T-helper 2 cell treated with Interferon-gamma antibody and Interleukin-4, amounts not matched to agents 100 ng/mL and 5 ng/mL, for 36 hours (primary cell): ENCODE measurements at regions not wholly inside any gene's neighbourhood (a gene's known extent, or its start where the extent isn't known, plus 50 kb on each side); places are given as distances from the start of the nearest gene placed in this dataset.
"Not testable (repeated sequence)": the region's sequence is repeated elsewhere in the genome, so short reads cannot be mapped to it uniquely, and the experiment has no call there.

Experiments
- intact Hi-C: fragments of 100-400 bp; cut with micrococcal nuclease; formaldehyde crosslinking; loops from one replicate; pipeline ENCODE4 v1.15.1; 2023

GRCh38 chr9:135349212-135350002 is 130.2 kb upstream of the PPP1R26 start:
- intact Hi-C loops = loop anchor here (10.0 kb wide), 1 partner anchor 265 kb away; the partner anchor contains the start of gene OLFM1

DNA sequence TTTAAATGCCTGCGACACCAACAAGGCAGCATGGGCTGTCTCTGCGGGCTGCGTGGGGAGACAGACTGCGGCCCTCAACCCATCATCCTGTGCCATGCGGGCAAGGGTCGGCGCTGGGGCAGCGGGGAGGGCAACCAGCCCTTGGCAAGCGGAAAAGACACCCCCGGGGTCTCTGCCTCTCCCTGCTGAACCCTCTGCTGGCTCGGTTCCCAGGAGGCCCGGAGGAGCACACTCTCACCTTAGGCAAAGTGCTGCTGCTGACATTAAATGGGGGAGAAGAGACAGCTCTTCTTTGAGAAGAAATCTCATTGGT is 129.6 kb upstream of the PPP1R26 start:
- intact Hi-C loops = no loop called here

DNA sequence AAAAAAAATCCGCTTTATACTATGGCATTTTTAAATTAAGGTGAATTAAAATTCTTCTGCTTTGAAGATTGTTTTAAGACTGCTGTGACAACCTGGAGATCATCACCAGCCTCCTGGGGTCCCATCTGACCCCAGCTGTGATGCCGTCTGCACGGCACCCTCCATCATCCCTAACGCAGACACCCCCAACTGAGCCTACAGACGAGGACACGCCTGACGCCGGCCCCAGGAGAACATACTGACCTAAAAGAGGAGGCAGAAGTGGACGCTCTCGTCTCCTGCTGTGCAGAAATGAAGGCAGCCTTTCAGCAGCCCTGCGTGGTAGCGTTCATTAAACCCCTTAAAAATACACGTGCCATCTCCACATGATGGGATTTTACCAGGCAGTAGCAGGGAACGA is 125.6 kb upstream of the PPP1R26 start:
- intact Hi-C loops = no loop called here

DNA sequence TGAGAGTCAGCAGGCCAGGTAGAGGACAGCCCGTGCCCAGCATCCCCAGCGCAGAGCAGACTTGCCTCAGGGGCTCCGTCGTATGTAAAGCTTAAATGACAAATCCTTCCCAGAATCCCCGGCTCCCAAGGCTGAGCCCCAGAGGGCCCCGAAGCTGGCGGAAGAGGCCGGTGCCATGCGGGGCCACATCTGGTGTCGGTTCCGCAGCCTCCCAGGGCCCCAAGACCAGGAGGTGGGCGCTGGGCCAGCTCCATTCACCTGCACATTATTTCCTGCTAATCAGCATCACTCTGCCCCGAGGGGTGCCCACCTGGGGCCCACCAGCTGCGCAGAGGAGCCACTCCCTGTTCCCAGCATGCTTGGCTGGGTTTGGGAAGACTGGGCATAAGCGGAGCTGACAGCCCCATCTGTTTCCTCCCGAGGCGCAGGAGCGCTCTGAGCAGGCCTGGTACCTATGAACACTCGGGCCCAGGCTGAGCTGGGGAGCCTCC is 124.0 kb upstream of the PPP1R26 start:
- intact Hi-C loops = no loop called here

DNA sequence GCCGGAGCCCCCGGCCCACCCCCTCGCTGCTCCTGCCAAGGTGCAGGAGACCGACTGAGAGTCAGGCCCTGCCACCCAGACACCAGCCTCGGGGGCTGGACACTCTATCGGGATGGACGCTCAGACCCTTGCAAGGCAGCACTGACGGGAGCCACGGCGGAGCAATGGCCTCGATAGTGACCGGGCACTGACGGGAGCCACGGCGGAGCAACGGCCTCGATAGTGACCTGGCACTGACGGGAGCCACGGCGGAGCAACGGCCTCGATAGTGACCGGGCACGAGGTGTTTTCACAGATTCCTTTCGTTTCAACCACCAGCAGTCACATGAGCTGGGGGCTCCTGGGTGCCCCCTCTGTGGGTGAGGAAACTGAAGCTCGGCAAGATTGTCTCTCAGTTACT is 123.6 kb upstream of the PPP1R26 start:
- intact Hi-C loops = no loop called here

DNA sequence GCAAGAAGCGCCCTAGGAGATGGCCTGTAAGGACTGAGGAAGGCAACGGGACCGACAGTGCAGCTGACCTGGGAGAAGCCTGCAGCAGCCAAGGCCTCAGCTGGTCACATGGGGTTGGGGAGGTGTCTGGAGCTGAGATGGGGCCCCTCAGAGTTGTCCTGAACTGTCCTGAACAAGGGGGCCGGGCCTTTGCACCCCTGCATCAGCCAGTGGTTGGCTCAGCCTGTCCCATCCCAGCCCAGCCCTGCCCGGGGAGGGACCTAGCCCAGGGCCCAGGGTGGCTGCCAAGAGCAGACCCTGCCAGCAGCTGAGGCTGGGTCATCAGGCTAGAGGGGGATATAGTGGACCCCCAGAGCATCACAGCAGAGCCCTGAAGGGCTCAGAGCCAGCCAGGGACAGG is 122.8 kb upstream of the PPP1R26 start:
- intact Hi-C loops = no loop called here

GRCh38 chr9:135357863-135358551 is 121.6 kb upstream of the PPP1R26 start:
- intact Hi-C loops = no loop called here

- intact Hi-C loops = no loop called here
Observed at GRCh38 chr9:135358552-135358940, 121.0 kb upstream of the PPP1R26 start.

DNA sequence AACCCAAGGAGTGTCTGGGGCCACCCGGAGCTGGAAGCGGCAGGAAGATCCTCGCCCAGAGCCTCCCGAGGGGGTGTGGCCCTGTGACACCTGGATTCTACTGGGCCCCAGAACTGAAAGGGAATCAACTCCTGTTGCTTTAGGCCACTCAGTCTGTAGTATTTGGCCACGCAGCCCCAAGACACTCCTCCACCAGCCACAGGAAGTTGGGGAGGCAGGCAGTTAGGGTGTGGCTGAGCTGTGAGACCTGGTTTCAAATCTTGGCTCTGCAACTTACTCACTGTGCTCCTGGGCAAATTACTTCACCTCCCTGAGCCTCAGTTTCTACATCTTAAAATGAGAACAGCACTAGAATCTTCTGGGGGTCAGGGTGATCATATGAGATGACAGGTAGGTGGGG is 119.8 kb upstream of the PPP1R26 start:
- intact Hi-C loops = no loop called here

DNA sequence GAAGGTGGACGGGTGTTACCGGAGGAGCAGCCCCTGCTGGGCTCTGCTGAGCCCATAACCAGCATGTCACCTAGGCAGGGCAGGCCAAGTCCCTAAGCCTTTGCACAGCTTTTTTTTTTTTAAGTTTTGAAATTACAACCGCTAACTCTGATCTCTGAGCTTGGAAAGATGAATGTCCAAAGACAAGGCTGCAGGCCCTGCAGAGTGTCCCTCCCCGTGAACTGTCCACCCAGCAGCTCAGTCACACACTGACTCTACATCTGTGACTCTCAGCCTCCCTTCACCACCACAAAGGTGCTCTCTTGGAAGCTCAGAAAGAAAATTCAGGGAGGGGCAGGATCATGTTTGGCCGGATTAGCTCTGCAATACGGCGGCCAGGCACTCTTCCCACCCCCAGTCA is 119.0 kb upstream of the PPP1R26 start:
- intact Hi-C loops = no loop called here

DNA sequence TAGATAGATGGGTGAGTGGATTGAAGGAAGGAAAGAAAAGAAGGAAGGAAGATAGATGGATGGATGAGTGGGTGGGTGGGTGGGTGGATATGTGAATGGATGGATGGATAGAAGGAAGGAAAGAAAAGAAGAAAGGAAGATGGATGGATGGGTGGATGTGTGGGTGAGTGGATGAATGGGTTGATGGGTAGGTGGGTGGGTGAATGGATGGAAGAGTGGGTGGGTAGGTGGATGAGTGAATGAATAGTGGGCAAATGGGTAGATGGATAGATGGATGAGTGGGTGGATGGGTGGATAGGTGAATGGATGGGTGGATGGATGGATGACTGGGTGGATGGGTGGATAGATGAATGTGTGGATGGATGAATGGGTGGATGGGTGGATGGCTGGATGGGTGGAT is 117.9 kb upstream of the PPP1R26 start:
- intact Hi-C loops = not testable (repeated sequence)

DNA sequence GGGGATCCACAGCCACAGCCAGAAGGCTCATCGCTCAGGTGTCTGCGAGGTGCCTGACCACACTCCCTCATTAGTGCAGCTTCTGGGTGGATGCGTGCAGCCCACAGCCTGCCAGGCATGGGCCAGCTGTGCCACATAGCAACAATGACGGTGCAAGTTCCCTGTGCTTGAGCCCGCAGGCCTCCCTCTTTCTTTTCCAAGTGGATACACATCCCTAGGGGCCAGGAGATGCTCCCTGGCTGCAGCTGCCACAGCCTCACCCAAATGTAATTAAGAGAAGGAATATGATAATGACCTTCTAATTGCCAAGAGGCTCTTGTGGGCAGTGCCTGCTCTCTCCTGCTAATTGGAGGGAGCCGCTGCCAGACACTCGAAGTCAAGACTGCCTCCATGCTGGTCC is 116.0 kb upstream of the PPP1R26 start:
- intact Hi-C loops = no loop called here

DNA sequence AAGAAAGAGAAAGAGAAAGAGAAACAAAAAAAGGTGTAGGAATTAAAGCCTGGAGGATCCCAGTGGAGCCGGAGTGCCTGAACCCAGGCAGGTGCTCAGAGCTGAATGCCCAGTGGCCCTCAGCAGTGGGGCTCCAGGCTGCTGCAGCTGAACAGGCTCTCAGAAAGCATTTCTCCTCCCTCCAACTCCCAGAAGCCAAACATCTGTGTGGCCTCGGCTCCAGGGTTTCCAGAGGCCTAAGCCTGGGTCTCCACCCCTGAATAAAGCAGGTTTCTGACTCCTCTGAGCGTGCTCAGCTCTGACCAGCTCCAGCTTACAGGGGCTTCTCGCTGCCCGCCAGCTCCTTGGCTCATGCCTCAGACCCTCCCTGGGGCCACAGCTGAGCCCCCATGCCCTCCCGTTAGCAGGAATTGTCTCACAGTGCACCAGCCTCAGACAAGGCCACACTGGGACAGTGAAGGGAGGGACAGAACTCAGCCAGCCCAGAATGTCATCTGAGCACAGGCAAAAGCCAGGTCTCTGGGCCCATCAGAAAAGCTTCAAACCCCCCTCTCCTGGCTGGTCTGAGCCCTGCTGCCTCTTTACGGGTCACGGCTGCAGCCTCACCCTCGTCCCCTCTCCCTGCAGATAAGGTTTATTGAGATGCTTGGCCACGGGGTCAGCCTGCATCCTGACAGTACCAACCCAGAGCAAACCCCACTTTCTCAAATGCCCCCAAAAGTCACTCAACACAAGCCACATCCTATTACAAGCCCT is 114.4 kb upstream of the PPP1R26 start:
- intact Hi-C loops = no loop called here

DNA sequence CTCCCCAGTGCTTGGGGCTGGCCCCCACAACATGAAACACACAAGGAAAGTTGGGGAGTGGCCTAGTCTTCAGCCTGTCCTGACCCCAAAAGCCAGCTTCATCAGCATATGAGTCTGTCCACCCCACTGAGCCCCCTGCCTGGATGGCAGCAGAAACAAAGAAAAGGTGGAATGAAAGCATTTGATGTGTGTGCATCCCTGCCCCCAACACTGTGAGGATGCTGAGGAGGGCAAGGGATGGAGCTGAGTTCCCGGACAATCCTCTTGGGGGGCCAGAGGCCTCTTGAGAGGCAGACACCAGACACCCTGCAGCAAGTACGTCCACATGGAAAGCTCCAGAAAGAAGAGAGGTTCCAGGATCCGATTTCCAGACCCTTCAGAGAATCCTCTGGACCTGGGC is 113.5 kb upstream of the PPP1R26 start:
- intact Hi-C loops = no loop called here

- intact Hi-C loops = no loop called here
Observed at GRCh38 chr9:135369412-135369990, 110.1 kb upstream of the PPP1R26 start.

GRCh38 chr9:135370411-135371375 is 108.9 kb upstream of the PPP1R26 start:
- intact Hi-C loops = no loop called here

GRCh38 chr9:135371535-135371934 is 108.0 kb upstream of the PPP1R26 start:
- intact Hi-C loops = no loop called here

DNA sequence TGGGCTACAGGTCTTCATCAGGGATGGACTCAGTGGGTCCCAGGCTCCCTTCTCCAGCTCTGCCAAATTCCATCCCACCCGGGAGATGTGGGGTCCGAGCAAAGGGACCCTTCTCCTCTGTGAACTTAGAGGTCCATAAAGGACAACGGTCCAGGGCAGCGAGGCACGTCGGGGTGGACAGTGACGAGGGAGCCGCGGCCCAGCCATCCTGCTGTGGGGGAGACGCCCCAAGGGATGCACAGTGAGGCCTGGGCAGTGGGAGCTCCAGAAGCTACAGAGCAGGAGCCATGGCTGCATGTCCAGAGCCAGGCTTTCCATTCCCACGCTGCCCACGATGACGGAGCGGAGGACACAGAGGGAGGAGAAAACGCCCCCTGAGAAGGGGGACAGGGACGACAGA is 107.5 kb upstream of the PPP1R26 start:
- intact Hi-C loops = no loop called here

DNA sequence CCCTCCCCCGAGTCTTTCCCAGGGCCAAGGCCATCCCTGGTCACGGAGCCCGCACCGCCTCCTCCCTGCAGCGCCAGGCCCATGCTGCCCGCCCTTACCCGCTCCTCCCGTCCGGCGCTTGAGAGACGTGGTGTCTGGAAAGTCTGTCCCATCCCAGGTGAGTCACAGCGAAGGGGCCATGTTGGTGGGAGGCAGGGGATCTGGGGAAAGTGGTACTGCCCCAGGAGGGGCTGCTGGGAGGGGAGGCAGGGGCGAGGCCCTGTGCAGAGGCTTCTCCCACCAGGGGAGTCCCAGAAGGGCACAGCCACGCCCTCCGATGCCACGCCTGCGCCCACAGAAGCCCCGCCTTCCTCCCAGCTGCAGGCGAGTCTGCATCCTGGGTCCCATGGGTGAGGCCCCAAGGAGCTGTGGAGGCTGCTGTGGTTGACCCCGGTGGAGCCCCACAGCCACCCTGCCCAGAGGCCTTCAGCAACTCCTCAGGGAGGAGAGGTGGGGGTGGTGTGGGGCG is 107.0 kb upstream of the PPP1R26 start:
- intact Hi-C loops = no loop called here

DNA sequence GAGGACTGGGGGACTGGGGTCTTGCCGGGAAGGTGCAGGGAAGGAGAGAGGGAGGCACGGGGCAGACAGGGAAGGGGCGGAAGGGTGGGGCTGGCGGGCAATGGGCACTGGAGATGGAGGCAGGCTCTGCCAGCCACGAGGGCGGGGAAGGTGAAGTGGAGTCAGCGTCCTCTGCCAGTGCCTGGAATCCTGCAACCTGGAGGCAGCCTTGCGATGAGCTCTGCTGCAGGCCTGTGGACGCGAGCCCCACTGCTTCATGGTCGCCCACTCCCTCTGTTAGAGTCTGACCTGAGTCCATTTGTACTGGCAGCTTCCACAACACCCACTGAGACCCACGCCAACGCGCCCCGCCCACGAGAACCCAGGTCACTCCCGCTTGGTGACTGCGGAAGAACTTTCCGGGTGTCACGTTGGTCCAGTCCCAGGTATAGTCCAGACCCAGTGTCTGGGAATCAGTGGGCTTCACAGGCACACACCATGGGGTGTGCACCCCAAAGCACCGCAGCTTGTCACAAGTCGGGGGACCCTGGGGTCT is 106.4 kb upstream of the PPP1R26 start:
- intact Hi-C loops = no loop called here
